Panc1 (cell line): ENCODE measurements at regions not wholly inside any gene's neighbourhood (a gene's known extent, or its start where the extent isn't known, plus 50 kb on each side); places are given as distances from the start of the nearest gene placed in this dataset.
"Not testable (repeated sequence)": the region's sequence is repeated elsewhere in the genome, so short reads cannot be mapped to it uniquely, and the experiment has no call there.

Experiments
- ATAC-seq: fragments of 200-7000 bp; cut with Tn5 transposase; 2 replicates; pipeline ENCODE4 v1.9.1; 2020; ENCODE audit warnings: mild to moderate bottlenecking, moderate library complexity
- BruUV-seq: library from RNA; stranded (reverse); fragments of 400-500 nt; replicated peaks from 2 replicates; lab custom pipeline; 2021; lab: Mats Ljungman, UMichigan
- CTCF ChIA-PET: fragments of 300-600 bp; sonication (Branson Sonifier 250); formaldehyde crosslinking; loops from one replicate; lab custom pipeline; 2022; ENCODE audit warnings: antibody characterized with exemption; lab: Charles Lee
- POLR2A ChIA-PET: fragments of 300-600 bp; sonication (Branson Sonifier 250); formaldehyde crosslinking; loops from one replicate; lab custom pipeline; 2022; ENCODE audit warnings: antibody characterized with exemption; lab: Charles Lee
- DNase-seq: peaks from one replicate; pipeline ENCODE4 v3.0.0-alpha.2; 2010; ENCODE audit warnings: low read depth, low spot score
- H3K27ac ChIP-seq: 2 replicates; pipeline ENCODE4 v1.5.1; 2011; ENCODE audit warnings: mild to moderate bottlenecking, low read length, inconsistent platforms
- H3K27me3 ChIP-seq: fragments of 200-500 bp; sonication (Bioruptor generic); 2 replicates; pipeline ENCODE4 v1.6.0; 2014; ENCODE audit warnings: low read length, inconsistent platforms; ENCODE audit not compliant: control insufficient read depth, insufficient read depth
- H3K36me3 ChIP-seq: fragments of 200-500 bp; sonication (Bioruptor generic); 2 replicates; pipeline ENCODE4 v1.5.1; 2014; ENCODE audit warnings: inconsistent platforms, mild to moderate bottlenecking, low read length, moderate library complexity; ENCODE audit not compliant: control insufficient read depth, insufficient read depth
- H3K4me1 ChIP-seq: 2 replicates; pipeline ENCODE4 v1.5.1; 2011; ENCODE audit warnings: inconsistent platforms, mild to moderate bottlenecking, low read length, moderate library complexity; ENCODE audit not compliant: control insufficient read depth, insufficient read depth
- H3K4me3 ChIP-seq, 2 experiments: 2 replicates each; pipeline ENCODE4 v1.5.1; 2011 to 2012; ENCODE audit warnings: low read depth in 2 of 2, low read length in 2 of 2, mild to moderate bottlenecking in 2 of 2, inconsistent platforms in 1 of 2, moderate library complexity in 1 of 2
- H3K9me3 ChIP-seq: fragments of 200-500 bp; sonication (Bioruptor generic); 2 replicates; pipeline ENCODE4 v1.5.1; 2014; ENCODE audit warnings: low read depth, mild to moderate bottlenecking, inconsistent platforms, low read length, moderate library complexity; ENCODE audit not compliant: control insufficient read depth, insufficient read depth
- POLR2AphosphoS5 ChIP-seq: IDR thresholded peaks from 2 replicates; pipeline ENCODE4 v1.6.1; 2012; ENCODE audit warnings: mild to moderate bottlenecking, low read depth, low read length, moderate library complexity
- SIN3A ChIP-seq: IDR thresholded peaks from 2 replicates; pipeline ENCODE4 v1.6.1; 2012; ENCODE audit warnings: low read depth, mild to moderate bottlenecking, low read length, moderate library complexity, borderline replicate concordance; ENCODE audit not compliant: insufficient read depth
- TCF7L2 ChIP-seq: IDR thresholded peaks from 2 replicates; pipeline ENCODE4 v1.6.1; 2011; ENCODE audit warnings: mild to moderate bottlenecking, low read depth, low read length, inconsistent platforms
- in situ Hi-C: cut with HindIII; loops from 2 replicates; pipeline ENCODE4 v1.10.0; 2016; ENCODE audit warnings: low sequenced_read_pairs, low pct_unique_long_range_greater_than_20kb
- intact Hi-C: fragments of 100-400 bp; cut with micrococcal nuclease; formaldehyde crosslinking; loops from one replicate; pipeline ENCODE4 v1.10.0; 2022; ENCODE audit not compliant: unreplicated experiment
- TF ChIP-seq, protein P1 (sequence below): fragments of 450-650 bp; IDR thresholded peaks from 2 replicates; pipeline ENCODE4 v1.5.1; 2017; ENCODE audit warnings: mild to moderate bottlenecking
- TF ChIP-seq, protein P2 (sequence below), 2 experiments: IDR thresholded peaks; 2 replicates each; pipeline ENCODE4 v1.6.1; 2011 to 2012; ENCODE audit warnings: low read depth in 2 of 2, control low read depth in 1 of 2, low read length in 1 of 2, mild to moderate bottlenecking in 1 of 2, moderate library complexity in 1 of 2; ENCODE audit not compliant: insufficient read depth in 1 of 2

DNA sequence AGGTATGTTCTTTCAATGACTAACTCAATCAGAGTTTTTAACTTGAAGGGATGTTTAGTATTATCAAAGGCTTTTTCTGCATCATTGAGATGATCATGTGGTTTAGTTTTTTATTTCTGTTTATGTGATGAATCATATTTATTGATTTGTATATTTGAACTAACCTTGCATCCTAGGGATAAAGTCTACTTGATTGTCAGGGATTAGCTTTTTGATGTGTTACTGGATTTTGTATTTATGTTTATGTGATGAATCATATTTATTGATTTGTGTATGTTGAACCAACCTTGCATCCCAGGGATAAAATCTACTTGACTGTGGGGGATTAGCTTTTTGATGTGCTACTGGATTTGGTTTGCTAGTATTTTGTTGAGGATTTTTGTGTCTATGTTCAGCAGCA, 615.4 kb upstream of the GRID2 start:
- H3K9me3 ChIP-seq, result no peaks in the 10 kb centered on the region
- no peaks in the 10 kb centered on the region for H3K27me3 ChIP-seq
- ATAC-seq (no peak), DNase-seq (no peak)
- H3K36me3 ChIP-seq, result no peaks in the 10 kb centered on the region
- H3K27ac ChIP-seq, result no peak overlapping the region
- ChIA-PET CTCF (no interaction called here), POLR2A (no interaction called here)
- H3K4me3 ChIP-seq, result no peak overlapping the region
- no TSS peak for BruUV-seq
- intact Hi-C loops, result no loop called here
- no peaks in the 10 kb centered on the region for H3K4me1 ChIP-seq
- in situ Hi-C loops, result no loop called here
- TF ChIP-seq POLR2AphosphoS5 (no peak), TCF7L2 (no peak), SIN3A (no peak)
- TF ChIP-seq, protein P1, sequence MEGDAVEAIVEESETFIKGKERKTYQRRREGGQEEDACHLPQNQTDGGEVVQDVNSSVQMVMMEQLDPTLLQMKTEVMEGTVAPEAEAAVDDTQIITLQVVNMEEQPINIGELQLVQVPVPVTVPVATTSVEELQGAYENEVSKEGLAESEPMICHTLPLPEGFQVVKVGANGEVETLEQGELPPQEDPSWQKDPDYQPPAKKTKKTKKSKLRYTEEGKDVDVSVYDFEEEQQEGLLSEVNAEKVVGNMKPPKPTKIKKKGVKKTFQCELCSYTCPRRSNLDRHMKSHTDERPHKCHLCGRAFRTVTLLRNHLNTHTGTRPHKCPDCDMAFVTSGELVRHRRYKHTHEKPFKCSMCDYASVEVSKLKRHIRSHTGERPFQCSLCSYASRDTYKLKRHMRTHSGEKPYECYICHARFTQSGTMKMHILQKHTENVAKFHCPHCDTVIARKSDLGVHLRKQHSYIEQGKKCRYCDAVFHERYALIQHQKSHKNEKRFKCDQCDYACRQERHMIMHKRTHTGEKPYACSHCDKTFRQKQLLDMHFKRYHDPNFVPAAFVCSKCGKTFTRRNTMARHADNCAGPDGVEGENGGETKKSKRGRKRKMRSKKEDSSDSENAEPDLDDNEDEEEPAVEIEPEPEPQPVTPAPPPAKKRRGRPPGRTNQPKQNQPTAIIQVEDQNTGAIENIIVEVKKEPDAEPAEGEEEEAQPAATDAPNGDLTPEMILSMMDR, result no peak
- TF ChIP-seq, protein P2, sequence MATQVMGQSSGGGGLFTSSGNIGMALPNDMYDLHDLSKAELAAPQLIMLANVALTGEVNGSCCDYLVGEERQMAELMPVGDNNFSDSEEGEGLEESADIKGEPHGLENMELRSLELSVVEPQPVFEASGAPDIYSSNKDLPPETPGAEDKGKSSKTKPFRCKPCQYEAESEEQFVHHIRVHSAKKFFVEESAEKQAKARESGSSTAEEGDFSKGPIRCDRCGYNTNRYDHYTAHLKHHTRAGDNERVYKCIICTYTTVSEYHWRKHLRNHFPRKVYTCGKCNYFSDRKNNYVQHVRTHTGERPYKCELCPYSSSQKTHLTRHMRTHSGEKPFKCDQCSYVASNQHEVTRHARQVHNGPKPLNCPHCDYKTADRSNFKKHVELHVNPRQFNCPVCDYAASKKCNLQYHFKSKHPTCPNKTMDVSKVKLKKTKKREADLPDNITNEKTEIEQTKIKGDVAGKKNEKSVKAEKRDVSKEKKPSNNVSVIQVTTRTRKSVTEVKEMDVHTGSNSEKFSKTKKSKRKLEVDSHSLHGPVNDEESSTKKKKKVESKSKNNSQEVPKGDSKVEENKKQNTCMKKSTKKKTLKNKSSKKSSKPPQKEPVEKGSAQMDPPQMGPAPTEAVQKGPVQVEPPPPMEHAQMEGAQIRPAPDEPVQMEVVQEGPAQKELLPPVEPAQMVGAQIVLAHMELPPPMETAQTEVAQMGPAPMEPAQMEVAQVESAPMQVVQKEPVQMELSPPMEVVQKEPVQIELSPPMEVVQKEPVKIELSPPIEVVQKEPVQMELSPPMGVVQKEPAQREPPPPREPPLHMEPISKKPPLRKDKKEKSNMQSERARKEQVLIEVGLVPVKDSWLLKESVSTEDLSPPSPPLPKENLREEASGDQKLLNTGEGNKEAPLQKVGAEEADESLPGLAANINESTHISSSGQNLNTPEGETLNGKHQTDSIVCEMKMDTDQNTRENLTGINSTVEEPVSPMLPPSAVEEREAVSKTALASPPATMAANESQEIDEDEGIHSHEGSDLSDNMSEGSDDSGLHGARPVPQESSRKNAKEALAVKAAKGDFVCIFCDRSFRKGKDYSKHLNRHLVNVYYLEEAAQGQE (IDR thresholded peaks at IDR 0.05; ENCODE audit: insufficient read depth in 1 of 2, low read depth in 2 of 2, low read length in 1 of 2), result no peak

GRCh38 chr4:91699691-91700090, 604.1 kb upstream of the GRID2 start:
- POLR2A ChIA-PET, ATAC-seq, in situ Hi-C loops, CTCF ChIA-PET, H3K4me3 ChIP-seq, intact Hi-C loops, H3K27me3 ChIP-seq, H3K9me3 ChIP-seq, BruUV-seq, H3K27ac ChIP-seq, H3K4me1 ChIP-seq, DNase-seq, H3K36me3 ChIP-seq: not testable (repeated sequence)

DNA sequence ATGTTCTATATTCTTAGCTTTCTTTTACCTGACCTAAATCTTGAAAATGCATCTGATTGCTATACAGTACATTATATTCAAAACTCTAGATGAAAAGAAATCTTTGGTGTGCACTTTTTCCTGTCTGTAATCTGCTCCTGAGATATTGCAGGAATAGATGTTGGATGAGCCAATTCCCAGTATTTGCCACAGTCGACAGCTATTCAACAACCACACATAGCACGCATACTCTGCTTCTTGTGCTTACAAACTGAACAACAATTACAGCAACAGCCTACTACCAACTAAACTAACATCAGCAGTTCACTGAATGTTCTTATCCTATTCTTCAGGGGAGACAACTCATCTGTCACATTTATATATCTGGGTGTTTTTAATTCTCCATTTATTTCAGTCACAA, 573.9 kb upstream of the GRID2 start:
- in situ Hi-C loops, result no loop called here
- Histone ChIP-seq H3K36me3 (no peaks in the 10 kb centered on the region), H3K27me3 (no peaks in the 10 kb centered on the region), H3K4me1 (no peaks in the 10 kb centered on the region), H3K4me3 (no peak overlapping the region), H3K27ac (no peak overlapping the region), H3K9me3 (no peaks in the 10 kb centered on the region)
- TF ChIP-seq POLR2AphosphoS5 (no peak), TCF7L2 (no peak), SIN3A (no peak)
- TF ChIP-seq, protein P2 (IDR thresholded peaks at IDR 0.05; ENCODE audit: insufficient read depth in 1 of 2, low read depth in 2 of 2, low read length in 1 of 2), result no peak
- TF ChIP-seq, protein P1, result no peak
- BruUV-seq, result no TSS peak
- intact Hi-C loops, result no loop called here
- DNase-seq, result no peak
- CTCF ChIA-PET, result no interaction called here
- POLR2A ChIA-PET, result no interaction called here
- ATAC-seq, result no peak
